SK-N-SH treated with all-trans-retinoic acid at 6 μM for 48 hours (cell line): ENCODE measurements at regions not wholly inside any gene's neighbourhood (a gene's known extent, or its start where the extent isn't known, plus 50 kb on each side); places are given as distances from the start of the nearest gene placed in this dataset.

Source experiments
- ATAC-seq: fragments of 200-7000 bp; cut with Tn5 transposase; 3 replicates; pipeline ENCODE4 v1.9.1; 2020; ENCODE audit warnings: mild to moderate bottlenecking, moderate library complexity
- BACH2 ChIP-seq: fragments of 250-450 bp; sonication (Bioruptor Pico); IDR thresholded peaks from 2 replicates; pipeline ENCODE4 v1.9.0; 2021; ENCODE audit warnings: mild to moderate bottlenecking, borderline replicate concordance
- CSDC2 ChIP-seq: fragments of 250-450 bp; sonication (Bioruptor Pico); IDR thresholded peaks from 2 replicates; pipeline ENCODE4 v1.5.0; 2020; ENCODE audit warnings: mild to moderate bottlenecking, moderate library complexity
- ESRRG ChIP-seq: fragments of 250-450 bp; sonication (Bioruptor Pico); IDR thresholded peaks from 2 replicates; pipeline ENCODE4 v1.6.1; 2021; ENCODE audit warnings: mild to moderate bottlenecking
- GLIS3 ChIP-seq: fragments of 250-450 bp; sonication (Bioruptor Pico); IDR thresholded peaks from 2 replicates; pipeline ENCODE4 v1.5.0; 2020; ENCODE audit warnings: mild to moderate bottlenecking, moderate library complexity
- ISL1 ChIP-seq: fragments of 250-450 bp; sonication (Bioruptor Pico); IDR thresholded peaks from 2 replicates; pipeline ENCODE4 v2.1.2; 2022; ENCODE audit warnings: mild to moderate bottlenecking, moderate library complexity
- OSR1 ChIP-seq: fragments of 250-450 bp; sonication (Bioruptor Pico); IDR thresholded peaks from 2 replicates; pipeline ENCODE4 v1.8.0; 2022; ENCODE audit warnings: moderate library complexity, mild to moderate bottlenecking, inconsistent platforms
- PPARA ChIP-seq: fragments of 250-450 bp; sonication (Bioruptor Pico); IDR thresholded peaks from 2 replicates; pipeline ENCODE4 v1.5.0; 2020; ENCODE audit warnings: mild to moderate bottlenecking, borderline replicate concordance
- RARB ChIP-seq: fragments of 250-450 bp; sonication (Bioruptor Pico); IDR thresholded peaks from 2 replicates; pipeline ENCODE4 v1.8.0; 2021; ENCODE audit warnings: mild to moderate bottlenecking, moderate library complexity
- SNAI2 ChIP-seq: fragments of 250-450 bp; sonication (Bioruptor Pico); IDR thresholded peaks from 2 replicates; pipeline ENCODE4 v1.5.0; 2020; ENCODE audit warnings: mild to moderate bottlenecking, moderate library complexity
- TCF4 ChIP-seq: fragments of 250-450 bp; sonication (Bioruptor Pico); IDR thresholded peaks from 2 replicates; pipeline ENCODE4 v1.8.0; 2021; ENCODE audit warnings: mild to moderate bottlenecking, moderate library complexity, borderline replicate concordance
- TOX ChIP-seq: fragments of 250-450 bp; sonication (Bioruptor Pico); IDR thresholded peaks from 2 replicates; pipeline ENCODE4 v1.8.0; 2021; ENCODE audit warnings: mild to moderate bottlenecking, moderate library complexity, borderline replicate concordance
- ZC3H10 ChIP-seq: fragments of 250-450 bp; sonication (Bioruptor Pico); IDR thresholded peaks from 2 replicates; pipeline ENCODE4 v1.5.1; 2021; ENCODE audit warnings: mild to moderate bottlenecking, moderate library complexity
- ZFP3 ChIP-seq: fragments of 250-450 bp; sonication (Bioruptor Pico); IDR thresholded peaks from 2 replicates; pipeline ENCODE4 v1.5.0; 2020; ENCODE audit warnings: mild to moderate bottlenecking, moderate library complexity
- ZNF565 ChIP-seq: fragments of 450-650 bp; formaldehyde crosslinking; conservative IDR thresholded peaks from 2 replicates; pipeline ENCODE4 v1.5.0; 2020; ENCODE audit warnings: low read depth, mild to moderate bottlenecking, moderate library complexity
- ZNF8 ChIP-seq: fragments of 450-650 bp; formaldehyde crosslinking; IDR thresholded peaks from 2 replicates; pipeline ENCODE4 v1.5.0; 2020; ENCODE audit warnings: mild to moderate bottlenecking, moderate library complexity
- TF ChIP-seq, protein P1 (sequence below): fragments of 250-450 bp; sonication (Bioruptor Pico); IDR thresholded peaks from 2 replicates; pipeline ENCODE4 v1.8.0; 2021; ENCODE audit warnings: low read depth, mild to moderate bottlenecking, moderate library complexity, borderline replicate concordance
- TF ChIP-seq, protein P2 (sequence below): fragments of 250-450 bp; sonication (Bioruptor Pico); IDR thresholded peaks from 2 replicates; pipeline ENCODE4 v1.5.1; 2020; ENCODE audit warnings: low read depth, mild to moderate bottlenecking, moderate library complexity
- TF ChIP-seq, protein P3 (sequence below): fragments of 250-450 bp; sonication (Bioruptor Pico); IDR thresholded peaks from 2 replicates; pipeline ENCODE4 v1.5.0; 2020; ENCODE audit warnings: mild to moderate bottlenecking, moderate library complexity
- TF ChIP-seq, protein P4 (sequence below): fragments of 250-450 bp; sonication (Bioruptor Pico); IDR thresholded peaks from 2 replicates; pipeline ENCODE4 v1.5.1; 2021; ENCODE audit warnings: mild to moderate bottlenecking, moderate library complexity
- TF ChIP-seq, protein P5 (sequence below): fragments of 250-450 bp; sonication (Bioruptor Pico); IDR thresholded peaks from 2 replicates; pipeline ENCODE4 v1.8.0; 2020; ENCODE audit warnings: mild to moderate bottlenecking, moderate library complexity, borderline replicate concordance

DNA sequence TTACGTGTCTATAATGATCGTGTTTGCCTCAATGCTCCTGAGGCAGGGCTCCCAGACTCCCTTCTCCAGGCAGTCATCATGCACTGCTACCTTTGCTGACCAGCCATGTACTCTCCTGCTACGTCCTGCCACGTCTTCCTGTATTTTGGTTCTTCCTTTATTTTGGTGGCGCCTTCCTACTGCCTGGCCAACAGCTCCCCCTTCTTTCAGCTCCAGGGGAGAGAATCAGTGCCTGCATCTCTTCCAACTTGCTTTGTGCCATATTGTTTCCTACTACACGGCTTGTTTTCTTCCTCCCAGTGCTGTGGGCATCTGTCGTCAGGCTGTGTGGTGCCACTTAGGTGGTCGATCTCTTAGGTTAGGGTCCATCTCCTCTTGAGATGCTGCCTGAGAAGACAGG, 96.2 kb downstream of the FGF9 start (continued):
- TF ChIP-seq ZFP3 (CRISPR knock-in tag) = no peak
- TF ChIP-seq BACH2 (CRISPR knock-in tag) = no peak
- no peak for TF ChIP-seq ISL1 (CRISPR knock-in tag)
- TF ChIP-seq, all 23 proteins: peak for 0

DNA sequence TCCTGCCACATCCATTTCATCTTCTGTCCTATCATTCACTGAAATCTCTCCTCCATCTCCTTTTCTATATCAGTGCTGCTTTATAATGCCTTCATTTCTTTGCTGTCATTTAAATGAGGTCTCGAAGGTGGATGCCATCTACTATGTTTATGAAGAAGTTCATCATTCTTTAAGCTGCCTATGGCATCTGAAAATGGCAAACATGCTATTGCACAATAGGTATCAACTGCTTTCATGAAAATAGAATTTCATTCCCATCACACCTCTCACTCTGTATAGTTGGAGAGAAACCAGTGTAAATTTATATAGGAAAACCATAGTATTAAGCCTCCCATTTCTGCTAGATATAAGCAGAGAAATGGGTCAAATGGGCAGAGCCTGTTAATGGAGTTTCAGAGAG, 100.2 kb downstream of the FGF9 start:
- no peak for TF ChIP-seq TOX
- TF ChIP-seq, protein P1, sequence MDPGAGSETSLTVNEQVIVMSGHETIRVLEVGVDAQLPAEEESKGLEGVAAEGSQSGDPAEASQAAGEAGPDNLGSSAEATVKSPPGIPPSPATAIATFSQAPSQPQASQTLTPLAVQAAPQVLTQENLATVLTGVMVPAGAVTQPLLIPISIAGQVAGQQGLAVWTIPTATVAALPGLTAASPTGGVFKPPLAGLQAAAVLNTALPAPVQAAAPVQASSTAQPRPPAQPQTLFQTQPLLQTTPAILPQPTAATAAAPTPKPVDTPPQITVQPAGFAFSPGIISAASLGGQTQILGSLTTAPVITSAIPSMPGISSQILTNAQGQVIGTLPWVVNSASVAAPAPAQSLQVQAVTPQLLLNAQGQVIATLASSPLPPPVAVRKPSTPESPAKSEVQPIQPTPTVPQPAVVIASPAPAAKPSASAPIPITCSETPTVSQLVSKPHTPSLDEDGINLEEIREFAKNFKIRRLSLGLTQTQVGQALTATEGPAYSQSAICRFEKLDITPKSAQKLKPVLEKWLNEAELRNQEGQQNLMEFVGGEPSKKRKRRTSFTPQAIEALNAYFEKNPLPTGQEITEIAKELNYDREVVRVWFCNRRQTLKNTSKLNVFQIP = no peak
- TF ChIP-seq OSR1 (CRISPR knock-in tag) = no peak
- no peak for TF ChIP-seq ZNF565 (CRISPR knock-in tag)
- TF ChIP-seq, protein P2, sequence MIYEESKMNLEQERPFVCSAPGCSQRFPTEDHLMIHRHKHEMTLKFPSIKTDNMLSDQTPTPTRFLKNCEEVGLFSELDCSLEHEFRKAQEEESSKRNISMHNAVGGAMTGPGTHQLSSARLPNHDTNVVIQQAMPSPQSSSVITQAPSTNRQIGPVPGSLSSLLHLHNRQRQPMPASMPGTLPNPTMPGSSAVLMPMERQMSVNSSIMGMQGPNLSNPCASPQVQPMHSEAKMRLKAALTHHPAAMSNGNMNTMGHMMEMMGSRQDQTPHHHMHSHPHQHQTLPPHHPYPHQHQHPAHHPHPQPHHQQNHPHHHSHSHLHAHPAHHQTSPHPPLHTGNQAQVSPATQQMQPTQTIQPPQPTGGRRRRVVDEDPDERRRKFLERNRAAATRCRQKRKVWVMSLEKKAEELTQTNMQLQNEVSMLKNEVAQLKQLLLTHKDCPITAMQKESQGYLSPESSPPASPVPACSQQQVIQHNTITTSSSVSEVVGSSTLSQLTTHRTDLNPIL (CRISPR knock-in tag) = no peak
- TF ChIP-seq, protein P3, sequence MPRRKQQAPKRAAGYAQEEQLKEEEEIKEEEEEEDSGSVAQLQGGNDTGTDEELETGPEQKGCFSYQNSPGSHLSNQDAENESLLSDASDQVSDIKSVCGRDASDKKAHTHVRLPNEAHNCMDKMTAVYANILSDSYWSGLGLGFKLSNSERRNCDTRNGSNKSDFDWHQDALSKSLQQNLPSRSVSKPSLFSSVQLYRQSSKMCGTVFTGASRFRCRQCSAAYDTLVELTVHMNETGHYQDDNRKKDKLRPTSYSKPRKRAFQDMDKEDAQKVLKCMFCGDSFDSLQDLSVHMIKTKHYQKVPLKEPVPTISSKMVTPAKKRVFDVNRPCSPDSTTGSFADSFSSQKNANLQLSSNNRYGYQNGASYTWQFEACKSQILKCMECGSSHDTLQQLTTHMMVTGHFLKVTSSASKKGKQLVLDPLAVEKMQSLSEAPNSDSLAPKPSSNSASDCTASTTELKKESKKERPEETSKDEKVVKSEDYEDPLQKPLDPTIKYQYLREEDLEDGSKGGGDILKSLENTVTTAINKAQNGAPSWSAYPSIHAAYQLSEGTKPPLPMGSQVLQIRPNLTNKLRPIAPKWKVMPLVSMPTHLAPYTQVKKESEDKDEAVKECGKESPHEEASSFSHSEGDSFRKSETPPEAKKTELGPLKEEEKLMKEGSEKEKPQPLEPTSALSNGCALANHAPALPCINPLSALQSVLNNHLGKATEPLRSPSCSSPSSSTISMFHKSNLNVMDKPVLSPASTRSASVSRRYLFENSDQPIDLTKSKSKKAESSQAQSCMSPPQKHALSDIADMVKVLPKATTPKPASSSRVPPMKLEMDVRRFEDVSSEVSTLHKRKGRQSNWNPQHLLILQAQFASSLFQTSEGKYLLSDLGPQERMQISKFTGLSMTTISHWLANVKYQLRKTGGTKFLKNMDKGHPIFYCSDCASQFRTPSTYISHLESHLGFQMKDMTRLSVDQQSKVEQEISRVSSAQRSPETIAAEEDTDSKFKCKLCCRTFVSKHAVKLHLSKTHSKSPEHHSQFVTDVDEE (CRISPR knock-in tag) = no peak
- no peak for TF ChIP-seq ESRRG (CRISPR knock-in tag)
- no peak for TF ChIP-seq TCF4 (CRISPR knock-in tag)
- TF ChIP-seq, protein P4, sequence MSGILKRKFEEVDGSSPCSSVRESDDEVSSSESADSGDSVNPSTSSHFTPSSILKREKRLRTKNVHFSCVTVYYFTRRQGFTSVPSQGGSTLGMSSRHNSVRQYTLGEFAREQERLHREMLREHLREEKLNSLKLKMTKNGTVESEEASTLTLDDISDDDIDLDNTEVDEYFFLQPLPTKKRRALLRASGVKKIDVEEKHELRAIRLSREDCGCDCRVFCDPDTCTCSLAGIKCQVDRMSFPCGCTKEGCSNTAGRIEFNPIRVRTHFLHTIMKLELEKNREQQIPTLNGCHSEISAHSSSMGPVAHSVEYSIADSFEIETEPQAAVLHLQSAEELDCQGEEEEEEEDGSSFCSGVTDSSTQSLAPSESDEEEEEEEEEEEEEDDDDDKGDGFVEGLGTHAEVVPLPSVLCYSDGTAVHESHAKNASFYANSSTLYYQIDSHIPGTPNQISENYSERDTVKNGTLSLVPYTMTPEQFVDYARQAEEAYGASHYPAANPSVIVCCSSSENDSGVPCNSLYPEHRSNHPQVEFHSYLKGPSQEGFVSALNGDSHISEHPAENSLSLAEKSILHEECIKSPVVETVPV = no peak
- TF ChIP-seq, protein P5, sequence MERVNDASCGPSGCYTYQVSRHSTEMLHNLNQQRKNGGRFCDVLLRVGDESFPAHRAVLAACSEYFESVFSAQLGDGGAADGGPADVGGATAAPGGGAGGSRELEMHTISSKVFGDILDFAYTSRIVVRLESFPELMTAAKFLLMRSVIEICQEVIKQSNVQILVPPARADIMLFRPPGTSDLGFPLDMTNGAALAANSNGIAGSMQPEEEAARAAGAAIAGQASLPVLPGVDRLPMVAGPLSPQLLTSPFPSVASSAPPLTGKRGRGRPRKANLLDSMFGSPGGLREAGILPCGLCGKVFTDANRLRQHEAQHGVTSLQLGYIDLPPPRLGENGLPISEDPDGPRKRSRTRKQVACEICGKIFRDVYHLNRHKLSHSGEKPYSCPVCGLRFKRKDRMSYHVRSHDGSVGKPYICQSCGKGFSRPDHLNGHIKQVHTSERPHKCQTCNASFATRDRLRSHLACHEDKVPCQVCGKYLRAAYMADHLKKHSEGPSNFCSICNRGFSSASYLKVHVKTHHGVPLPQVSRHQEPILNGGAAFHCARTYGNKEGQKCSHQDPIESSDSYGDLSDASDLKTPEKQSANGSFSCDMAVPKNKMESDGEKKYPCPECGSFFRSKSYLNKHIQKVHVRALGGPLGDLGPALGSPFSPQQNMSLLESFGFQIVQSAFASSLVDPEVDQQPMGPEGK (CRISPR knock-in tag) = no peak
- no peak for TF ChIP-seq ZNF8 (CRISPR knock-in tag)
- no peak for TF ChIP-seq GLIS3
- TF ChIP-seq CSDC2 (CRISPR knock-in tag) = no peak
- no peak for ATAC-seq

DNA sequence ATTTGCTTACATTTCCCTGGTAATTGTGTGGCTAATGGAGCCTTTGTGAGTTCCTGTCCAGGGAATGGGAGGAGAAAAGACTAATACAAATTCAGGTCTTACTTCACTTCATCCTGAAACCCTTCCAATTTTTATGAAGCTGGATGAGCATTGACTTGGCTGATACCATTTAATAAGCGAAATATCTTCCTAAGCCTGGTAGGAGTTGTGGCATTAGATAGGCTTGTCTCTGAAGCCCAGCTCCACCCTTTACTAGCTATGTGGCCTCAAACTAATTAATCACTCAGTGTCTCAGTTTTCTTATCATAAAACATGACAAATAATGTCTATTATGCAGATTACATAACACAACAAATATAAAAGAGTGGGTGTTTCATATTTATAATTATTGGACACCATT, 106.3 kb downstream of the FGF9 start:
- ATAC-seq = no peak
- TF ChIP-seq ESRRG (CRISPR knock-in tag) = no peak
- no peak for TF ChIP-seq TCF4 (CRISPR knock-in tag)
- TF ChIP-seq, protein P2 (CRISPR knock-in tag) = no peak
- TF ChIP-seq PPARA (CRISPR knock-in tag) = no peak
- TF ChIP-seq, protein P5 (CRISPR knock-in tag) = no peak
- TF ChIP-seq OSR1 (CRISPR knock-in tag) = no peak
- TF ChIP-seq, protein P1 = no peak
- no peak for TF ChIP-seq RARB (CRISPR knock-in tag)
- TF ChIP-seq CSDC2 (CRISPR knock-in tag) = no peak
- no peak for TF ChIP-seq ZNF565 (CRISPR knock-in tag)
- no peak for TF ChIP-seq TOX
- TF ChIP-seq ZC3H10 = no peak
- TF ChIP-seq ZFP3 (CRISPR knock-in tag) = no peak
- TF ChIP-seq, protein P4 = no peak
- no peak for TF ChIP-seq GLIS3
- no peak for TF ChIP-seq SNAI2 (CRISPR knock-in tag)
